ENCODE measurements at regions not wholly inside any gene's neighbourhood (a gene's known extent, or its start where the extent isn't known, plus 50 kb on each side); places are given as distances from the start of the nearest gene placed in this dataset.
"Not testable (repeated sequence)": the region's sequence is repeated elsewhere in the genome, so short reads cannot be mapped to it uniquely, and the experiment has no call there.

DNA sequence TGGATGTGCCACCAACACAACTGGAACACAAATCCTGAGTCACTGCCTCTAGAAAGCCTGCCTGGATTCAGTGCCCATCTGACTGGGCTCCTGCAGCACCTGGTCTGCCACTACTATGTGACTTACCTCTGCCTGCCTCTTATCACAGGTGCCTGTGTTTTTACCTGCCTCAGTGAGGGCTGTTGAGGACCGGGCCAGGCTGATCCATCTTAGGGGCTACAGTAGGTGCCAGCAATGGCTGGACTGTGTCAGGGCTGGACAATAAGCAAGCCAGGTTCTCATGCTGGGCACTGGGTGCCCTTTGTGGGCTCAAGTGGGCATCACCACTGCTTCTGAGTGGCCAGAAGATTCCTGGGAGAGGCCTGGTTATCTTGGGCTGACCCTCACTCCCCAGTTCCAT is 948.6 kb upstream of the TPTE start:
- DNase-seq (ENCODE audit: low read depth) = peak; percentile 7

DNA sequence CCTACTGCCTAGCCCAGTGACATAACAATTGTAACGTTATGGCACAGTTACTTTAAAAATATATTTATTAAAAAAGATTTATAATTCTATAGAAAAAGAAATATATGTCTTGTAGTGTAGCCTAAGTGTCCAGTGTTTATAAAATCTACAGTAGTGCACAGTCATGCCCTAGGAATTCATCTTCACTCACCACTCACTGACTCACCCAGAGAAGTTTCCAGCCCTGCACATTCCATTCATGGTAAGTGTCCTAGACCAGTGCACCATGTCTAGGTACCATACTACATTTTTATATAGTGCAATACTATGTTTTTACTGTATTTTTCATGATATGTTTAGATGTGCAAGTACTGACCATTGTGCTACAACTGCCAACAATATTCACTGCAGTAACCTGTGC is 947.9 kb upstream of the TPTE start:
- DNase-seq (ENCODE audit: low read depth) = not testable (repeated sequence)

DNA sequence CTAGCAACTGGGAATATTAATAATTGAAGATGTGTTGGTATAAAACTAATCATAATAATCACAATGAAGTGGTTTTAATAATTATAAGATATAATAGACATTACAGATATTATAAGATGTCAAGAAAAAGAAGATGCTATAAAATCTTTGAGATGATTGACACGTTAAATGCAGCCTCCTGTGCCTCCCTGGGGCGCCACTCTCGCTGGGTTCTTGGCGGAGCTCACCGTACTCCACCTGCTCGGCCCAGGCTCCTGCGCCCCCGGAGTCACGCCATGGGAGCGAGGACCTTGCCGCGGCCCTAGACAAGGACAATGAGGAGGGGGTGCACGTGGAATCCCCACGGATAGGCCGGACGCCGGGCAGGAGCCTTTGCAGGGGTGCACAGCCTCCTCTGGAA is 942.1 kb upstream of the TPTE start:
- DNase-seq (ENCODE audit: low read depth) = not testable (repeated sequence)

DNA sequence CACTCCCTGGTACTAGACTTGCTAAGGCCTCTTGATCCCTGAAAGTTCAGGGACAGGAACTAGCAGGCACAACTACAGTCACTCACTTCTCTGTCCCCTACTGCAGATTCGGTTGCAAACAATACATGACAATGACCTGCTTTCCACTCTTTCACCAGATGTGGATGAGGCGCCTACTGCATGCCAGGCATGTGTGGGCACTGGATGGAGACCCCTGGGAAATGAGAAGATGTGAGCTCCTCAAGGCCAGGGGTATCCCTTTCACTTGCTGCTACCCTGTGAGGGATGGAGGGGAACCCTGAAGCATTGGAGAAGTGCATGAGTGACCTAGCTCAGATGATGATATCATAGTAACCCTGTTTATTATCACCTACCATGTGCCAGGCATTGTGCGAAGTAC is 933.4 kb upstream of the TPTE start:
- peak; percentile 0 for DNase-seq (ENCODE audit: low read depth)

DNA sequence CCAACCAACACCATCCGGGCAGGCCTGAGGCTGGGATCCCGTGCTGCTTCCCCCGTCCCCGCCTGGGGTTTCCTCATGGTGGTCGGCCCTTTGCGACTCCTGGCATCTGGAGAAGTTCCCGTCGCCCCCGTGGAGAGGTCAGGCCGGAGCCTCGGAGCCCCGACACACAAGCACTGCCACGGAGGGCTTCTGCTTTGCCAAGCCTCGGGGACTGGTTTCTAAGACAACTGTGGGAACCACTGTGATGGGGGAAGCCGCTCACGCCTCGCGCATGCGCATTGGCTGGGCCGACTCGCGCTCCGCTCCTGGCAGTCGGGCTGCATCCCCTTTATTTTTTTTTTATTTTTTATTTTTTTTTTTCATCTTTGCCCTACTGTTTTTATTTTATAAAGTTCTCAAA is 928.8 kb upstream of the TPTE start:
- not testable (repeated sequence) for DNase-seq (ENCODE audit: low read depth)

DNA sequence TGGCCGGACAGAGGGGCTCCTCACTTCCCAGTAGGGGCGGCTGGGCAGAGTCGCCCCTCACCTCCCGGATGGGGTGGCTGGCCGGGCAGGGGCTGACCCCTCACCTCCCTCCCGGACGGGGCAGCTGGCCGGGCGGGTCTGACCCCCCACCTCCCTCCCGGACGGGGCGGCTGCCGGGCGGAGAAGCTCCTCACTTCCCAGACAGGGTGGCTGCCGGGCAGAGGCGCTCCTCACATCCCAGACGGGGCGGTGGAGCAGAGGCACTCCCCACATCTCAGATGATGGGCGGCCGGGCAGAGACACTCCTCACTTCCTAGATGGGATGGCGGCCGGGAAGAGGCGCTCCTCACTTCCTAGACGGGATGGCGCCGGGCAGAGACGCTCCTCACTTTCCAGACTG is 927.7 kb upstream of the TPTE start:
- DNase-seq (ENCODE audit: low read depth) = not testable (repeated sequence)

DNA sequence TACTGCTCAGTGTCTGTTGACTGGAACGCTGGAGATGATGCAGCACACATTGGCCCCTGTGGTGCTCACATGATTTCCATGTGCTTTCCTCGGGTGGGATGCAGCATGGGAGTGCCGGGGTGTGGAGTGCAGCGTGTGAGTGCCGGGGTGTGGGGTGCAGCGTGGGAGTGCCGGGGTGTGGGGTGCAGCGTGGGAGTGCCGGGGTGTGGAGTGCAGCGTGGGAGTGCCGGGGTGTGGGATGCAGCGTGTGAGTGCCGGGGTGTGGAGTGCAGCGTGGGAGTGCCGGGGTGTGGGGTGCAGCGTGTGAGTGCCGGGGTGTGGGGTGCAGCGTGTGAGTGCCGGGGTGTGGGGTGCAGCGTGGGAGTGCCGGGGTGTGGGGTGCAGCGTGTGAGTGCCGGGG is 907.4 kb upstream of the TPTE start:
- not testable (repeated sequence) for DNase-seq (ENCODE audit: low read depth)

DNA sequence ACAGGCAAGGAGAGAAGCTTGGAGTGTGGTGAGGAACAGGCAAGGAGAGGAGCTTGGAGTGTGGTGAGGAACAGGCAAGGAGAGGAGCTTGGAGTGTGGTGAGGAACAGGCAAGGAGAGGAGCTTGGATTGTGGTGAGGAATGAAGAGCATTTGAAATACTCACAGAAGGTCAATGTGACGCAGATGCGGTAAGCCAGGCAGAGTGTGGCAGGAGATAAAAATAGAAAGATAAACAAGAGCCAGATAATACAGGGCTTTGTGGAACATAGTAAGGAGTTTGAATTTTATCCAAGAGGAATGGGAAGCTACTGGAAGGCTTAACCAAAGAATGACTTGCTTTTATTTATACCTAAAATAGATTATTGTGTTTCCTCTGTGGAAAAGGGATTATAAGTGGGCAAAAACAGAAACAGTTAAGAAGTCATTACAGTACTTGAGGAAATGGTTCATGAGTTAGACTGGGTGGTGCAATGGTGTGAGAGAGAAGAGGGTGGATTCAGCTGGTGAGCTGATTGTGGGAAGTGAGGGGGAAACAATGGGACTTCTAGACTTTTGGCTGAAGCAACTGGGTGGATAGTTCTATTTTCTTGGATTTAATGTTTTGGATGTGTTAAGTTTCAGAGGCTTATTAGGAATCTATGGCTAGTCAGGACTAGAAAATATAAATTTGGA is 900.1 kb upstream of the TPTE start:
- not testable (repeated sequence) for DNase-seq (ENCODE audit: low read depth)

DNA sequence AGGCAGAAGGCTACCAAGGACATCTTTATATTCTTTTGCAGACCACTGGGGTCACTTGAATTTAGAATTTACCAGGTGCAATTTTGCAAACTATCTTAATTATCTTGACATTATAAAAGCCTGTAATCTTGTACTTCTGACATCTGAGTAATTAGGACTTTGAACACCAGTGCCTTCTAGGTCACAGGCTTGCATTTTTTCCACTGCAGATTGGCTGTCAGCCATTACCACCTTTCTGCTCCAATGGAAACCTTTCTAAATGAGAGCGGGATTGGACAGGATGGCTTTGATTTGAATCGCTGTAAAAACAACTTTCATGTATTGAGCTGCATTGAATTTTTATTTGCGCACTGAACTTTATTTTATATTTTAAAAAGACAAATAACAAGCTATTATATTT is 893.3 kb upstream of the TPTE start:
- not testable (repeated sequence) for DNase-seq (ENCODE audit: low read depth)

DNA sequence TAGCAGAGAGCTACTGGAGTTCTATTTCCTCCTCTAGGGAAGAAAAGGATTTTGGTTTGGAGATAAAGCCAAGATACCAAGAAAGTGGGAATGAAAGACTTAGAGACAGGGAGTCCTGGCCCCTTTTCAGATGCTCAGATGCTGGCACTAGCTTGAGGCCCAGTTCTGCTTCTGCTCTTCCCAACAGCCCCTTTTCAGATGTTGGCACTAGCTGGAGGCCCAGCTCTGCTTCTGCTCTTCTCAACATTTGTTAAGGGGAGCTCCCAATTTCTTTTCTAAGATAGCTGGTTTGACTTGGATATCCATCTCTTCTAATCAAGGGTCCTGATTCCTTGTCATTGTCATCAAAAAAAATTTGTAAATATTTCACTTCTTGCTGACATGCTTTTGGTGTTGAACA is 874.0 kb upstream of the TPTE start:
- DNase-seq (ENCODE audit: low read depth) = not testable (repeated sequence)

DNA sequence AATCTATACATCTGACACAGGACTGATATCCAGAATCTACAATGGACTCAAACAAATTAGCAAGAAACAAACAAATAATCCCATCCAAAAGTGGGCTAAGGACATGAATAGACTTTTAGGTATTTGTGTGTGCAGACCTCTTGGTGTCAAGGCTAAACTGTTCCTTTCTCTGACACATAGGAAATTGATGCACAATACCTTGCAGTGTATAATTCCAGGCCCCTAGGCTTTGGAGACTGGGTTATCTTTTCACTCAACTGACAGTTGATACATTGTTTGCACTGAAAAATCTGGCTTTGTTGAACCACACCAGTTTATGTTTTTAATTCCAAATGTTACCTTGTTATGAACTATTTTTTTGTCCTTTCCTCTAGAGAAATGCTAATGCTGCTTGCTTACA is 873.1 kb upstream of the TPTE start:
- not testable (repeated sequence) for DNase-seq (ENCODE audit: low read depth)

DNA sequence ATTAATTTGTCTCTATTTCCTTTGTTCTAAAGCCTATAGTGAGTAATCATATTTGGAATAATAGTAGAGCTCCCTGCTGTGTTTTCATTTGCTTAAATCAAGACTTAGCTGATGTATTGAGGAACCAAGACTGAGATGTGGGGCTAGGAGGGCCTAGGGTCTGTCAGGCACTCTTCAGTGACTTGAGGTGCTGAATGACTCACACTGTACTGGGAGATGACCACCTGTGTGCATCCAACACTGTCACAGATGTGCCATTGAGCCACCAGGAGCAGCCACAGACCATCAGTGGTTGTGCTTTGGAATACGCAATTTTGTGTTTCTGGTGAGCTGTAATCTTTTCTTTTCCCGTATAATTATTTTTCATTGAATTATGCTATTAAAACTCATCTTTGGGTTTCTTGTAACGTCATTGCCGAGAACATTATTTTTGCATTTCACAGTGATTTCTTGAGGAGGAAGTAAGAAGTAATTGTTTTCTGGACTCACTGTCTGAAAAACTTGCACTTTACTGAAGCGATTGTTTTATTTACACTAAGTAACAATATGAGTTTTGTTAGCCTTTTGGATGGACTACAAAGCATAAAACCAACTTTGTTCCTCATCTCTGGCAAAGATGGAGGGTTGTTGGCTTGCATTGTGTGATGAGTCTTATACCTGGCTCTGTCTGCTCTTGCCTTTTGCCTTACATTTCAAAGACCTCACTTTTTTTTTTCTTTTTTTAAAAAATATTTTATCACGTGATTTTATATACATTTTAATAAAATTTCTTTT is 872.2 kb upstream of the TPTE start:
- not testable (repeated sequence) for DNase-seq (ENCODE audit: low read depth)

DNA sequence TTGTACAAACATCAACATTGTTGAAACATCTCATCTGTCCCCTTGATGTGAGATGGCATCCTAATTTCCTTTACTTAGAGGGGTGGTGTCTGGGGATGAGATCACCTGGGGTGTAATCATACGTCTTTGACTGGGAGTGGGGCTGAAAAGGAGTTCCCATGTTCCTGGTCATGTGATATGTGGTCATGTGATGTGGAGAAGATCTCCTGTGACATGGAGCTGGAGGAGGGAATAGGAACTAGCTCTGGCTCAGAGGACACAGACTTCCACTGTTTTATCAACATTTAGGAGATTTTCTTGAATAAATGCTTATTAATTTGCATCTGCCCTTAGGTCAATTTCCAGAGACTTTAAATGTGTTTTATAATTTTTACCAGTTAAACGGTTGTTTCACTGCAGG is 868.6 kb upstream of the TPTE start:
- DNase-seq (ENCODE audit: low read depth) = peak; percentile 67

DNA sequence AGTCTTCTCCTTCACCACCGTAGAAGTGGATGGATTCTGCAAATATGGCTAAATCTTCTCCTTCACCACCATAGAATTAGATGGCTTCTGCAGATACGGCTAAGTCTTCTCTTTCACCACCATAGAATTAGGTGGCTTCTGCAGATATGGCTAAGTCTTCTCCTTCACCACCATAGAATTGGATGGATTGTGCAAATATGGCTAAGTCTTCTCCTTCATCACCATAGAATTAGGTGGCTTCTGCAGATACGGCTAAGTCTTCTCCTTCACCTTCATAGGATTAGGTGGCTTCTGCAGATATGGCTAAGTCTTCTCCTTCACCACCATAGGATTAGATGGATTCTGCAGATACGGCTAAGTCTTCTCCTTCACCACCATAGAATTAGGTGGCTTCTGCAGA is 866.2 kb upstream of the TPTE start:
- not testable (repeated sequence) for DNase-seq (ENCODE audit: low read depth)

DNA sequence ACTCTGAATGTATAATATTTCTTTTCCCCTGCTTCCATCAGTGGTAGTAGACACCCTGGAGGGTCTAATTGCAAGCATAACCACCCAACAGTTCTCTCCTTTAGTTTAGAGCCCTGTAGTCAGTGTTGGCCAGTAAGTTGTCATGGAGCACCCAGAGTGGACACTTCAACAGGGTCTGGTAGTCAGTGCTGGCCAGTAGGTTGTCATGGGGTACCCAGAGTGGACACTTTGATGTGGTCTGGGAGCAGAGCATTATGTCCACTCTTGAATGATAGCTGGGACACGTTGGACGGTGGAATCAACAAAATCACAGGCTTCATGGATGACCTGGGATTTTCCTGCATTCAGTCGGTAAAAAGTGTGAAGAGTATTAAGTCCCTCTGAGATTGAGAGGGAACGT is 864.9 kb upstream of the TPTE start:
- not testable (repeated sequence) for DNase-seq (ENCODE audit: low read depth)

DNA sequence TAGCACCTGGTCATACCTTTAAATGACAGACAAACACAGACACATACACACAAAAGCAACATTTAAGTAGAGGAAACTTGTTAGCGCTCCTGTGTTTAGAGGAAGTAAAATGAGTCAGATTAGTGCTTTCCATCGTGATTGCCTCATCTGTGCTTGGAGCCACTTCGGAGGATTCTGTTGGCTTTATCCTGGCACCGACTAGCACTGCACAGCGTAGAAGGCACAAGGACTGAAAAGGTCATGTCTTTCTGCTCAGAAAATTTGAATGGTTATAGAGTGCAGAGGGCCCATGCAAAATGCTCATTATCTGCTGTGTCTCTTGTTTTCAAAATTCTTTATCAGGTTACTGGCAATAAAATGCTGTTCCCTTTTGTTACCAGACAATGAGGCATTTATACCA is 863.6 kb upstream of the TPTE start:
- DNase-seq (ENCODE audit: low read depth) = peak; percentile 86

DNA sequence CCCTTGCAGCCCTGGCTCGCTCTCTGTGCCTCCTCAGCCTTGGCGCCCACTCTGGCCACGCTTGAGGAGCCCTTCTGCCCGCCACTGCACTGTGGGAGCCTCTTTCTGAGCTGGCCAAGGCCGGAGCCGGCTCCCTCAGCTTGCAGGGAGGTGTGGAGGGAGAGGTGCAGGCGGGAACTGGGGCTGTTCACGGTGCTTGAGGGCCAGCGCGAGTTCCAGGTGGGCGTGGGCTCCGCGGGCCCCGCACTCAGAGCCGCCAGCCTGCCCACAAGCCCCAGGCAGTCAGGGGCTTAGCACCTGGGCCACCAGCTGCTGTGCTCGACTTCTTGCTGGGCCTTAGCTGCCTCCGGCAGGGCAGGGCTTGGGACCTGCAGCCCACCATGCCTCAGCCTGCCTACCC is 861.5 kb upstream of the TPTE start:
- DNase-seq (ENCODE audit: low read depth) = not testable (repeated sequence)

DNA sequence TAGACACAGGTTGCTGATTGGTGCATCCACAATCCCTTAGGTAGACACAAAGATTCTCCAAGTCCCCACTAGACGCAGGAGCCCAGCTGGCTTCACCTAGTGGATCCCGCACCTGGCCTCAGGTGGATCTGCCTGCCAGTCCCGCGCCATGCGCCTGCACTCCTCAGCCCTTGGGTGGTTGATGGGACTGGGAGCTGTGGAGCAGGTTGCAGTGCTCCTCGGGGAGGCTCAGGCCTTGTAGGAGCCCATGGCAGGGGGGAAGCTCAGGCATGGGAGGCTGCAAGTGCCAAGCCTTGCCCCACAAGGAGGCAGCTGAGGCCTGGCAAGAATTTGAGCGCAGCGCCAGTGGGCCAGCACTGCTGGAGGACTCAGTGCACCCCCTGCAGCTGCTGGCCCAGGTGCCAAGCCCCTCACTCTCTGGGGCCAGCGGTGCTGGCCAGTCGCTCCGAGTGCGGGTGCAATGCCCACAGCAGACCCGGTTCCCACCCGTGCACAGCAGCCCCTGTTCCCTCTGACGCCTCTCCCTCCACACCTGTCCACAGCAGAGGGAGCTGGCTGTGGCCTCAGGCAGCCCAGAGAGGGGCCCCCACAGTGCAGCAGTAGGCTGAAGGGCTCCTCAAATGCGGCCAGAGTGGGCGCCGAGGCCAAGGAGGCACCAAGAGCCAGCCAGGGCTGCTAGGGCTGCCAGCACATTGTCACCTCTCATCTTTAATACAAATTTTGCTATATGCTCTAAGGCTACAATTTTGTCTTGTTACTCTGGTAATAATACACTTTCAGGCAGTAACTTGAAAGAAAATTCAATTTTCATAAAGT is 857.3 kb upstream of the TPTE start:
- not testable (repeated sequence) for DNase-seq (ENCODE audit: low read depth)

DNA sequence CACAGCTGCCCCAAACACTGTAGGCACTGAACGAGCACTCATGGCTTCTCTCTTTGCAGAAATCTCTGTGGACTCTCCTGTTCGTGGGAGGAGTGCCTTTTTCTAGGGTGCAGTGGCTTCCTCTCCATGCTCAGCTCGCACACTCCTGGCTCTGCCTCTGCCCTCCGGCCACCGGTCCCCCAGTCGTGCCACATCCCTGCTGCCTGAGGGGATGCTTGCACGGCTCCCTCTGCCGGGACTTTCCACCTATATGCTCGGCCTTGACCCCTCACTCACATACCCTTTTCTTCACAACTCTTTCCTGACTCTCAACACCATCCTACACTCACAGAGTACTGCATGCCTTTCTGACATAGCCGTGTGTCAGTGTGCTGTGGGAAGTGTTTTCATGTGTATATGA is 845.6 kb upstream of the TPTE start:
- DNase-seq (ENCODE audit: low read depth) = not testable (repeated sequence)

DNA sequence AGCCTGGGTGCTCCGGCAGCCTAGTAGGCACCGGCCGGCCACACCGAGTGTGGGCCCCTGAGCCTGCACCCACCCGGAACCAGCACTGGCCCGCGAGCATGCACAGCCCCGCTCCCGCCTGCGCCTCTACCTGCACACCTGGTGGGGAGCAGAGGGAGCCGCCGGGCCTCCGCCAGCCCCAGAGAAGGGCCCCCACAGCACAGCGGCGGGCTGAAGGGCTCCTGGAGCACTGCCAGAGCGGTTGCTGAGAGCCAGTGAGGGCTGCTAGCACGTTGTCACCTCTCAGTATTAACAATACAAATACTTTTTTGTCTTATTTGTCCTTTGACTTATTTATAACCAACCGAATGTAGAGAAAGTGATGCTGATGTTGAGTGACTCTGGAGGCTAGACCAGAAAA is 842.4 kb upstream of the TPTE start:
- DNase-seq (ENCODE audit: low read depth) = not testable (repeated sequence)

DNA sequence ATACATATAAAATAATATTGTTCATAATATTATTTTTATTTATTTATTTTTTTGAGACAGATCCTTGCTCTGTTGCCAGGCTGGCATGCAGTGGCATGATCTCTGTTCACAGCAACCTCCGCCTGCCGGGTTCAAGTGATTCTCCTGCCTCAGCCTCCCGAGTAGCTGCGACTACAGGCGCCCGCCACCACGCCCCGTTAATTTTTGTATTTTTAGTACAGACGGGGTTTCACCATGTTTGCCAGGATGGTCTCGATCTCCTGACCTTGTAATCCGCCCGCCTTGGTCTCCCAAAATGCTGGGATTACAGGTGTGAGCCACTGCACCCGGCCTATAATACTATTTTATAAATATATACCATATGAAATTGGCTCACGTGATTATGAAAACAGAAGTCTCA is 832.4 kb upstream of the TPTE start:
- DNase-seq (ENCODE audit: low read depth) = not testable (repeated sequence)

DNA sequence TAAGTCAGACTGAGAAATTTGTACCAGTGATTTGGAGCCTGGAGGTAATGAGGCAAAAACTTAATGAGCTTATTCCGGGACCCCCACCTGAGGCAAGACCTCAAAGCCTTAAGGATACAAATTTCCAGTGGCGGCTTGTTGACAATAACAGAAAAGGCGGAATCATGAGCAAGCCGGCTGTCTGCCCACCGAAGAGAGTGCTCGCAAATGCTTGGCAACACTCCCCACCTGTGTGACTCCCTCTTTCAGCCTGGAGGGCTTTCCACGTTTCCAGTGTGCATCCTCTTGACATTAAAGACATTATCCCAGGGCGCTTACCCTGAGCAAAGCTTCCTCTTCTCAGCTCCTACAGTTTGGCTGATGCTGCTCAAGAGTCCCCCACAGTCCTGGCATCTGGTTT is 830.4 kb upstream of the TPTE start:
- not testable (repeated sequence) for DNase-seq (ENCODE audit: low read depth)

All from HT1080 (cell line).